Body of pancreas (tissue), 4 donors: ENCODE measurements at regions not wholly inside any gene's neighbourhood (a gene's known extent, or its start where the extent isn't known, plus 50 kb on each side); places are given as distances from the start of the nearest gene placed in this dataset.

Source experiments
- POLR2A ChIP-seq, 3 donors: fragments of 450-650 bp; IDR thresholded peaks; one replicate each; pipeline ENCODE4 v1.6.1; 2016; ENCODE audit warnings: antibody characterized with exemption in 3 of 3, mild to moderate bottlenecking in 2 of 3
- TF ChIP-seq, protein P1 (sequence below), 7 experiments: fragments of 450-650 bp in 4 of 7; fragments of 200-600 bp in 3 of 7; sonication (generic) in 3 of 7; IDR thresholded peaks; one replicate each; pipeline ENCODE4 v1.5.1; 2016 to 2019; ENCODE audit warnings: antibody characterized with exemption in 7 of 7

- TF ChIP-seq, protein P1, sequence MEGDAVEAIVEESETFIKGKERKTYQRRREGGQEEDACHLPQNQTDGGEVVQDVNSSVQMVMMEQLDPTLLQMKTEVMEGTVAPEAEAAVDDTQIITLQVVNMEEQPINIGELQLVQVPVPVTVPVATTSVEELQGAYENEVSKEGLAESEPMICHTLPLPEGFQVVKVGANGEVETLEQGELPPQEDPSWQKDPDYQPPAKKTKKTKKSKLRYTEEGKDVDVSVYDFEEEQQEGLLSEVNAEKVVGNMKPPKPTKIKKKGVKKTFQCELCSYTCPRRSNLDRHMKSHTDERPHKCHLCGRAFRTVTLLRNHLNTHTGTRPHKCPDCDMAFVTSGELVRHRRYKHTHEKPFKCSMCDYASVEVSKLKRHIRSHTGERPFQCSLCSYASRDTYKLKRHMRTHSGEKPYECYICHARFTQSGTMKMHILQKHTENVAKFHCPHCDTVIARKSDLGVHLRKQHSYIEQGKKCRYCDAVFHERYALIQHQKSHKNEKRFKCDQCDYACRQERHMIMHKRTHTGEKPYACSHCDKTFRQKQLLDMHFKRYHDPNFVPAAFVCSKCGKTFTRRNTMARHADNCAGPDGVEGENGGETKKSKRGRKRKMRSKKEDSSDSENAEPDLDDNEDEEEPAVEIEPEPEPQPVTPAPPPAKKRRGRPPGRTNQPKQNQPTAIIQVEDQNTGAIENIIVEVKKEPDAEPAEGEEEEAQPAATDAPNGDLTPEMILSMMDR (IDR thresholded peaks at IDR 0.05) = no peak
- no peak for TF ChIP-seq POLR2A (IDR thresholded peaks at IDR 0.05)
Observed at GRCh38 chr21:18776936-18777335, 373.4 kb upstream of the TMPRSS15 start.
